Dendritic cell treated with granulocyte-macrophage colony-stimulating factor and Interleukin-4, amounts not matched to agents 40 ng/mL and 50 ng/mL, for 4 days (primary cell): ENCODE measurements at regions not wholly inside any gene's neighbourhood (a gene's known extent, or its start where the extent isn't known, plus 50 kb on each side); places are given as distances from the start of the nearest gene placed in this dataset.

Experiments
- H3K27ac Mint-ChIP-seq: one replicate; pipeline ENCODE4 v1.8.0; 2022; ENCODE audit warnings: mild to moderate bottlenecking, mixed read lengths
- H3K27me3 Mint-ChIP-seq: one replicate; pipeline ENCODE4 v1.8.0; 2022; ENCODE audit warnings: mild to moderate bottlenecking, mixed read lengths
- H3K36me3 Mint-ChIP-seq: one replicate; pipeline ENCODE4 v1.8.0; 2022; ENCODE audit warnings: low read depth, mixed read lengths
- H3K4me1 Mint-ChIP-seq: one replicate; pipeline ENCODE4 v1.8.0; 2022; ENCODE audit warnings: low read depth, mixed read lengths
- H3K4me3 Mint-ChIP-seq: one replicate; pipeline ENCODE4 v1.8.0; 2022; ENCODE audit warnings: mild to moderate bottlenecking, moderate library complexity, mixed read lengths
- H3K9me3 Mint-ChIP-seq: one replicate; pipeline ENCODE4 v1.8.0; 2022; ENCODE audit warnings: mixed read lengths
- intact Hi-C: fragments of 100-400 bp; cut with micrococcal nuclease; formaldehyde crosslinking; loops from one replicate; pipeline ENCODE4 v1.15.0; 2022

DNA sequence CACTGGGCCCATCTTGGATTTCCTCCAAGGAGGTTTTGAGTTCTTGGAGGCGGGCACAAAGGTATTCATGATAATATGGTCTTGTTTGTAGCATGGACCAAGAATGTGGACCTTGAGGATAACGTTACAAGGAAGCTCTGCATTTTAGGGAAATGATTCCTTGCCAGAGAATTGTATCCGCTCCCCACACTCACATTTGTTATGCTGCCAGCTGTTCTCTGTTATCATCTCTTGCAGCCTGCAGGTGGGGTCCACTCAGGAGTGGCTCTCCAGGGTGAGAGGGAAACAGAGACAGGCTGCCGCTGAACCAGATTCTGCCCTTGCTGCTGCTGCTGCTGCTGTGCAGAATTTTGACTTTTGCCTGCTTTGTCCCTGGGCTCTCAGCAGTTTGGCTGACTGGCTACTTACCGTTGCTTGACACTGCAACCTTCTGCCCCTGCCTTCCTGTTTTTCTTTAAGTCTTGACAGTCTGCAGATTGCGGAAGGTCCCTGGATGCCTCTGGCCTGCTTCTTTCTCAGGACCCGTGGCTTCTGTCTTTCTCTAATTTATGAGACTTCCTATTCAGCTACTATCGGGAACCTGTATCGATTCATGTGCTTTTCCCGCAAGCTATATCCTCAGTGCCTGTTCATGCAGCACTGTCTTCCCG lies 122.3 kb upstream of the DOCK10 start:
- Mint-ChIP-seq H3K4me3 (no peak overlapping the region), H3K9me3 (no peaks in the 10 kb centered on the region), H3K4me1 (peaks cover 11% of the 10 kb centered on the region), H3K27ac (no peak overlapping the region), H3K36me3 (no peaks in the 10 kb centered on the region), H3K27me3 (peaks cover 12% of the 10 kb centered on the region)
- intact Hi-C loops: no loop called here

- no peaks in the 10 kb centered on the region for H3K9me3 Mint-ChIP-seq
- H3K4me1 Mint-ChIP-seq: no peaks in the 10 kb centered on the region
- intact Hi-C loops: no loop called here
- H3K4me3 Mint-ChIP-seq: no peak overlapping the region
- no peaks in the 10 kb centered on the region for H3K36me3 Mint-ChIP-seq
- H3K27me3 Mint-ChIP-seq: peaks cover 2% of the 10 kb centered on the region
- no peak overlapping the region for H3K27ac Mint-ChIP-seq
Measured at GRCh38 chr2:225158360-225158759, 116.1 kb upstream of the DOCK10 start.

DNA sequence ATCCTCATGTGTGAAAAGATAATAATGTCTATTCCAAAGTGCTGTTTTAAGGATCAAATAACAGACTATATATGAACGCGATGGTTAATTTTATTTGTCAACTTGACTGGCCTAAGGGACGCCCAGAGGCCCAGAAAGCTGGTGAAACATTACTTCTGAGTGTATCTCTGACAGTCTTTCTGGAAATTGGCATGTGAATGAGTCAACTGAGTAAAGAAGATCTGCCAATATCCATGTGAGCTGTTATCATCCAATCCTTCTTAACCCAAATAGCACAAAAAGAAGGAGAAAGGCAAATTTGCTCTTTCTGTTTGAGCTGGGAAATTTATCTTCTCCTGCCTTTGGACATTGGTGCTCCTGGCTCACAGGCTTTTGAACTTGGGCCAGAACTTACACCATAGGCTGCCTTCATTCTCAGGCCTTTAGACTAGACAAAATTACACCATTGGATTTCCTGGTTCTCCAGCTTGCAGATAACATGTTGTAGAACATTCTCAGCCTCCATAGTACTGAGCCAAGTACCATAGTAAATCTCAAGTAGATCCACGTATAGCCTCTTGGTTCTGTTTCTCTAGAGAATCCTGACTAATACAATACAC lies 114.7 kb upstream of the DOCK10 start:
- H3K9me3 Mint-ChIP-seq: no peaks in the 10 kb centered on the region
- no peaks in the 10 kb centered on the region for H3K4me1 Mint-ChIP-seq
- H3K27me3 Mint-ChIP-seq: peaks cover 2% of the 10 kb centered on the region
- H3K4me3 Mint-ChIP-seq: no peak overlapping the region
- intact Hi-C loops: no loop called here
- H3K36me3 Mint-ChIP-seq: no peaks in the 10 kb centered on the region
- H3K27ac Mint-ChIP-seq: no peak overlapping the region

- Mint-ChIP-seq H3K27me3 (peaks cover 2% of the 10 kb centered on the region), H3K4me1 (no peaks in the 10 kb centered on the region), H3K27ac (no peak overlapping the region), H3K36me3 (no peaks in the 10 kb centered on the region), H3K9me3 (peaks cover 9% of the 10 kb centered on the region), H3K4me3 (no peak overlapping the region)
- intact Hi-C loops: no loop called here
Measured at GRCh38 chr2:225140723-225141122, 98.5 kb upstream of the DOCK10 start.

GRCh38 chr2:225137971-225138370 lies 95.7 kb upstream of the DOCK10 start:
- Mint-ChIP-seq H3K36me3 (no peaks in the 10 kb centered on the region), H3K27ac (no peak overlapping the region), H3K4me1 (no peaks in the 10 kb centered on the region), H3K9me3 (no peaks in the 10 kb centered on the region), H3K4me3 (no peak overlapping the region), H3K27me3 (no peaks in the 10 kb centered on the region)
- intact Hi-C loops: no loop called here

- no peak overlapping the region for H3K4me3 Mint-ChIP-seq
- no peaks in the 10 kb centered on the region for H3K4me1 Mint-ChIP-seq
- no peak overlapping the region for H3K27ac Mint-ChIP-seq
- H3K9me3 Mint-ChIP-seq: no peaks in the 10 kb centered on the region
- no peaks in the 10 kb centered on the region for H3K27me3 Mint-ChIP-seq
- H3K36me3 Mint-ChIP-seq: no peaks in the 10 kb centered on the region
- intact Hi-C loops: no loop called here
Measured at GRCh38 chr2:225136552-225136951, 94.3 kb upstream of the DOCK10 start.

GRCh38 chr2:225131898-225132297 lies 89.6 kb upstream of the DOCK10 start:
- intact Hi-C loops: no loop called here
- Mint-ChIP-seq H3K27ac (no peak overlapping the region), H3K9me3 (no peaks in the 10 kb centered on the region), H3K36me3 (no peaks in the 10 kb centered on the region), H3K27me3 (peaks cover 6% of the 10 kb centered on the region), H3K4me3 (no peak overlapping the region), H3K4me1 (no peaks in the 10 kb centered on the region)

DNA sequence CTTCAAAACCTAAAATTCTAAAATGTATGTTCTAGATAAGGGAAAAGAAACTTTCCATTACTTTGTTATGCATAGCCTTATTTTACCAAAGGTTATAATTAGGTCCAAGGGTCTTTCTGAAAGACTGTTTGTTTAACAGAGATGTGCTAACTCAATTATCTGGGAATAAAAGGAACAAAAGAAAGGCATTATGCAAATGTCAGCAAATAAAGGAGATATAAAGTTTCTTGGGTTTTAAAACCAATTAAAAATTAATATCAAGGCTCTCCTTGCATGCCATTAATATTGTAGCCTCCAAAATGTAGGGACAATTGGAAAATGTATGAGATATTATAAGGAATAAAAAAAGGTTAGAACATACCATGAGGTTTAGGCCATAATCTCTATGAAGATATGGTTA lies 87.8 kb upstream of the DOCK10 start:
- H3K4me1 Mint-ChIP-seq: no peaks in the 10 kb centered on the region
- no peak overlapping the region for H3K4me3 Mint-ChIP-seq
- peaks cover 6% of the 10 kb centered on the region for H3K27me3 Mint-ChIP-seq
- intact Hi-C loops: no loop called here
- H3K36me3 Mint-ChIP-seq: no peaks in the 10 kb centered on the region
- no peaks in the 10 kb centered on the region for H3K9me3 Mint-ChIP-seq
- no peak overlapping the region for H3K27ac Mint-ChIP-seq

DNA sequence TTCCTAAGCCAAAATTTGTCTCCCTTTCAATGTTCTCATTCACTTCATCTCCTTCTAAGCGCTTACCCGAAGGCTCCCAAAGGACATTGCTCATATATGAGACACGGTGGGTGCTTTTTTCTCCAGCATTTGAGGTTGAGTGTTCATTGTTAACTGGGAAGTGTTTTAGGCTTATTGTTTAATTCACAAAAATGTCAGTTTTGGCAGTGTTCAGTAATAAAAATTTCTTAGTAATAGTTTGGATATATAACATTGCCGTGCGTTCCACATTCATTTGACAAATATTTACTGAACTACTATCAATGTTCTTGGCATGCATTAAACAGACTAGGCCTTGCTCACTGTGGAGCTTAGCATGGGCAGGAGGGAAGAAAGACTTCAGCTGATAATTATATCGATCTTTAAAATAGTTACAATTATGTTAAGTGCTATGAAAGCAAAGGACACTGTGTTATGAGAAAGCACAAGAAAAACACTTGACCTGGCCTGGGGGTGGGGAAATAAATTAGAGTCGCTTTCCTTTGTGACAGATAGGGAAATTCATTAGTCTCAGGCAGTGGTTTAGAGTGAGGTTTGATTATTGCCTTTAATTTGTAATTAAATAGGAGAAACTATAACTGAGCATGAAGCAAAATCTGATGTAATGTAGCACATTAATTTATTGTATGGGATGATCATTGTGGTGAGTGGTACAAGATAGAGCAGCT lies 82.2 kb upstream of the DOCK10 start:
- H3K27me3 Mint-ChIP-seq: peaks cover 6% of the 10 kb centered on the region
- intact Hi-C loops: loop anchor here (10.0 kb wide), 1 partner anchor 150 kb away; no protein-coding TSS in a partner anchor
- H3K9me3 Mint-ChIP-seq: no peaks in the 10 kb centered on the region
- no peak overlapping the region for H3K27ac Mint-ChIP-seq
- H3K4me1 Mint-ChIP-seq: peaks cover 5% of the 10 kb centered on the region
- H3K36me3 Mint-ChIP-seq: no peaks in the 10 kb centered on the region
- no peak overlapping the region for H3K4me3 Mint-ChIP-seq

DNA sequence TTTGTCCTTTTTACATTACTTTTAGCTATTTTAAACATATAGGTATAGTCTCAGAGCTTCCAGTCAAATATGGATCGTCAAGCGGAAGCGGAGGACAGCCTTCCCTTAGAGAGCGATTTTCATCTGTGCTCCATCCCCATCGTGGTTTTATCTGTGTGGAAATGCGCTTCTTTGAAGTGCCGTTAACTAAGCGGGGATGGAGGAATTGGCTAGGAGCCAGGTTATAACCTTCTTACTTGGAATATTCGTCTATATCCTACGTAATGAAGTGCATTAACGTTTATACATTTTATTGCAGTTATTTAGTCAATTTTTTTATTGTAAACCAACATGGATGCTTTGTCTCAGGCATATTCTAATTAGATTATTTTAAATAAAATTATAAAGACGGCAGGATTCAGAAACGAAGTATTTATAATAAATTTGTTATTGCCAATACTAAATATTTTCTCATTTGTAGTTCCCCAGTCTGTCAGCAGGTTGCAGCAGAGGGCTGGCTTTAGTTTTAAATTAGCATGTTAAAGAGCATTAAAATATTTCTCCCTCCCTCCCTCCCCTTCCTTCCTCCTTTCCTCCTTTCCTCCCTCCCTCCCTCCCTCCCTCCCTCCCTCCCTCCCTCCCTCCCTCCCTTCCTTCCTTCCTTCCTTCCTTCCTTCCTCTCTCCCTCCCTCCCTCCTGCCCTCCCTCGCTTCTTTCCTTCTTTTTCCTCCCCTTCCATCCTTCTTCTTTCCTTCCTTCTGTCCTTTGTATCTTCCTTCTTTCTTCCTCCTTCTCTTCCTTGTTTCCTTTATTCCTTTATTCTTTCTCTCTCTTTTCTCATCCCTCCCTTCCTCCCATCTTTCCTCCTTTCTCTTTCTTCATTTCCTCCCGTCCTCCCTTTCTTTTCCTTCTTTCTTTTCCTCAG lies 80.6 kb upstream of the DOCK10 start:
- intact Hi-C loops: loop anchor here (2.0 to 10.0 kb wide), 2 partner anchors 152 to 538 kb away; no protein-coding TSS in a partner anchor
- H3K4me1 Mint-ChIP-seq: peaks cover 5% of the 10 kb centered on the region
- no peak overlapping the region for H3K4me3 Mint-ChIP-seq
- no peaks in the 10 kb centered on the region for H3K9me3 Mint-ChIP-seq
- peaks cover 4% of the 10 kb centered on the region for H3K27me3 Mint-ChIP-seq
- no peaks in the 10 kb centered on the region for H3K36me3 Mint-ChIP-seq
- no peak overlapping the region for H3K27ac Mint-ChIP-seq

DNA sequence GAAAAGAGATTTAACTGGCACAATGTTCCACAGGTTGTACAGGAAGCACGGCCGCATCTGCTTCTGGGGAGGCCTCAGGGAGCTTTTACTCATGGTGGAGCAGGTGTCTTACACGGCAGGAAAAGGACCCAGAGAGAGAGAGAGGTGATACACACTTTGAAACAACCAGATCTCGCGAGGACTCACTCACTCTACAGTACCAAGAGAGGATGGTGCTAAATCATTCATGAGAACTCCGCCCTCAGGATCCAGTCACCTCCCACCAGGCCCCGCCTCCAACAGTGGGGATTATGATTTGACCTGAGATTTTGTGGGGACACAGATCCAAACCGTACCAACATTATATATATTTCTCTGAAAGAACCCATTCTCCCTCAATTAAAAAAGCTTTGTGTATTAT lies 79.7 kb upstream of the DOCK10 start:
- no peaks in the 10 kb centered on the region for H3K27me3 Mint-ChIP-seq
- intact Hi-C loops: loop anchor here (2.0 to 10.0 kb wide), 2 partner anchors 153 to 539 kb away; no protein-coding TSS in a partner anchor
- peaks cover 12% of the 10 kb centered on the region for H3K4me1 Mint-ChIP-seq
- H3K36me3 Mint-ChIP-seq: no peaks in the 10 kb centered on the region
- no peak overlapping the region for H3K27ac Mint-ChIP-seq
- no peaks in the 10 kb centered on the region for H3K9me3 Mint-ChIP-seq
- H3K4me3 Mint-ChIP-seq: no peak overlapping the region

DNA sequence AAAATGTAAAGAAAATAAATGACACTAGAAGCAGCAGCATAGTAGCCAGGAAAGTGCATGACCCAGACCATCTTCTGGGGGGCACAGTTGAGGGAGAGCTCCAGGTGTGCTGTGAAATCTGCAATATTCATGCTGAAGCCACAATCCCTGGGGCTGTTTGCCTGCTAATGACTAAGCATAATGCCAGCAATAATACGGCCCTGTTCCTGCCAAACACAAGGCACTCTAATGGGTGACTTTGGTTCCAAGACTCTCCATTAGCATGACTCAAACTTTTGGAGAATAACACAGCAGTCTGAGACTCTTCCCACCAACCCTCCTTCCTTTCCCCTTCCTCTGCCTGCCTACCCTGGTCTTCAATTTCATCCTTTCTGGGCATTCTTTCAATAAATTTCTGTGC lies 77.9 kb upstream of the DOCK10 start:
- Mint-ChIP-seq H3K4me3 (no peak overlapping the region), H3K9me3 (no peaks in the 10 kb centered on the region), H3K27me3 (no peaks in the 10 kb centered on the region), H3K4me1 (peaks cover 30% of the 10 kb centered on the region), H3K36me3 (no peaks in the 10 kb centered on the region), H3K27ac (no peak overlapping the region)
- intact Hi-C loops: loop anchor here (10.0 kb wide), 1 partner anchor 155 kb away; no protein-coding TSS in a partner anchor

GRCh38 chr2:225117051-225117716 lies 74.9 kb upstream of the DOCK10 start:
- Mint-ChIP-seq H3K27me3 (no peaks in the 10 kb centered on the region), H3K4me3 (no peak overlapping the region), H3K27ac (peak overlapping the region; percentile 68), H3K4me1 (peaks cover 36% of the 10 kb centered on the region), H3K9me3 (no peaks in the 10 kb centered on the region), H3K36me3 (no peaks in the 10 kb centered on the region)
- intact Hi-C loops: no loop called here
